ENCODE measurements at regions not wholly inside any gene's neighbourhood (a gene's known extent, or its start where the extent isn't known, plus 50 kb on each side); places are given as distances from the start of the nearest gene placed in this dataset.

DNA sequence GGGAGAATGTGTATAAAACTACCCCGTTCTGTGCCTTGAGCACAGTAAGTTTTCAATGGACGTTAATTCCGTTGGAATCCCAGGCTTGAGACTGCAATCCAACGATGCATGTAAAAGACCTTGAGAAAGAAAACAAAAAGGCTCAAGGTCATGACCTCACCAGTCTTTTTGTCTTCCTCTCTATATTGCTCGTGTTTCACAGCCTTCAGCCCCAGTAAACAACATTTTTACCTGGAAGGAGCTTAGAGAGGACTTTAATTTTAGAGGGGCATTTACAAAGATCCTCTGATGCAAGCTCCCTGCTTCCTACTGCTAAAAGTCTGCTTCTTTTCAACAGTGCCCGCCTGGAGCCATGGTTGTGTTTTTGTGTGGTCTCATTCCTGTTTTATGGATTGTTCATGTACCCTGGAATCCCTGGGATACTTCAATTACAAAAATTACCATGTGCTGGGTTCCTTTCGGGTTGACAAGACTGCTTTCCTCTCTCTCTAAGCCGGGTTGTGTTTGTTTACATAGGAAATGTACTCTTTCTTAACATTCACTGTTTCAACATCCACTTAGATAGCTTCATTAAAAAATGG lies 320.1 kb upstream of the NFE2L3 start:
- TF ChIP-seq EZH2 (IDR thresholded peaks at IDR 0.05) (no peak), POLR2AphosphoS5 (IDR thresholded peaks at IDR 0.05; ENCODE audit: borderline replicate concordance, low read depth, low read length) (no peak), FOXP2 (optimal IDR thresholded peaks at IDR 0.05; ENCODE audit: control extremely low read depth, extremely low read length, insufficient read depth) (no peak)

All from SK-N-MC (cell line).